ENCODE measurements at regions not wholly inside any gene's neighbourhood (a gene's known extent, or its start where the extent isn't known, plus 50 kb on each side); places are given as distances from the start of the nearest gene placed in this dataset.

GRCh38 chr9:89777544-89777943 is 172.7 kb downstream of the GADD45G start:
- no peak for DNase-seq (ENCODE audit: low read depth)
- no peak overlapping the region for H3K4me3 ChIP-seq (ENCODE audit: low read depth, low read length)
- no peak for TF ChIP-seq CTCF (IDR thresholded peaks at IDR 0.05; ENCODE audit: insufficient read depth, low read depth, low read length, missing control alignments)

- no peak overlapping the region for H3K4me3 ChIP-seq (ENCODE audit: low read depth, low read length)
- no peak for DNase-seq (ENCODE audit: low read depth)
- no peak for TF ChIP-seq CTCF (IDR thresholded peaks at IDR 0.05; ENCODE audit: insufficient read depth, low read depth, low read length, missing control alignments)
Observed at GRCh38 chr9:89778100-89779090, 173.6 kb downstream of the GADD45G start.

GRCh38 chr9:89779405-89780203 is 174.8 kb downstream of the GADD45G start:
- no peak for DNase-seq (ENCODE audit: low read depth)
- H3K4me3 ChIP-seq (ENCODE audit: low read depth, low read length), result no peak overlapping the region
- no peak for TF ChIP-seq CTCF (IDR thresholded peaks at IDR 0.05; ENCODE audit: insufficient read depth, low read depth, low read length, missing control alignments)

- no peak overlapping the region for H3K4me3 ChIP-seq (ENCODE audit: low read depth, low read length)
- DNase-seq (ENCODE audit: low read depth), result no peak
- no peak for TF ChIP-seq CTCF (IDR thresholded peaks at IDR 0.05; ENCODE audit: insufficient read depth, low read depth, low read length, missing control alignments)
Observed at GRCh38 chr9:89780959-89781358, 176.1 kb downstream of the GADD45G start.

- TF ChIP-seq CTCF (IDR thresholded peaks at IDR 0.05; ENCODE audit: insufficient read depth, low read depth, low read length, missing control alignments), result no peak
- DNase-seq (ENCODE audit: low read depth), result peak; percentile 58
- H3K4me3 ChIP-seq (ENCODE audit: low read depth, low read length), result no peak overlapping the region
Observed at GRCh38 chr9:89781838-89782540, 177.2 kb downstream of the GADD45G start.

- no peak overlapping the region for H3K4me3 ChIP-seq (ENCODE audit: low read depth, low read length)
- TF ChIP-seq CTCF (IDR thresholded peaks at IDR 0.05; ENCODE audit: insufficient read depth, low read depth, low read length, missing control alignments), result no peak
- no peak for DNase-seq (ENCODE audit: low read depth)
Observed at GRCh38 chr9:89786655-89787054, 181.8 kb downstream of the GADD45G start.

Data from GM12865 (cell line).